ENCODE measurements at regions not wholly inside any gene's neighbourhood (a gene's known extent, or its start where the extent isn't known, plus 50 kb on each side); places are given as distances from the start of the nearest gene placed in this dataset.

DNA sequence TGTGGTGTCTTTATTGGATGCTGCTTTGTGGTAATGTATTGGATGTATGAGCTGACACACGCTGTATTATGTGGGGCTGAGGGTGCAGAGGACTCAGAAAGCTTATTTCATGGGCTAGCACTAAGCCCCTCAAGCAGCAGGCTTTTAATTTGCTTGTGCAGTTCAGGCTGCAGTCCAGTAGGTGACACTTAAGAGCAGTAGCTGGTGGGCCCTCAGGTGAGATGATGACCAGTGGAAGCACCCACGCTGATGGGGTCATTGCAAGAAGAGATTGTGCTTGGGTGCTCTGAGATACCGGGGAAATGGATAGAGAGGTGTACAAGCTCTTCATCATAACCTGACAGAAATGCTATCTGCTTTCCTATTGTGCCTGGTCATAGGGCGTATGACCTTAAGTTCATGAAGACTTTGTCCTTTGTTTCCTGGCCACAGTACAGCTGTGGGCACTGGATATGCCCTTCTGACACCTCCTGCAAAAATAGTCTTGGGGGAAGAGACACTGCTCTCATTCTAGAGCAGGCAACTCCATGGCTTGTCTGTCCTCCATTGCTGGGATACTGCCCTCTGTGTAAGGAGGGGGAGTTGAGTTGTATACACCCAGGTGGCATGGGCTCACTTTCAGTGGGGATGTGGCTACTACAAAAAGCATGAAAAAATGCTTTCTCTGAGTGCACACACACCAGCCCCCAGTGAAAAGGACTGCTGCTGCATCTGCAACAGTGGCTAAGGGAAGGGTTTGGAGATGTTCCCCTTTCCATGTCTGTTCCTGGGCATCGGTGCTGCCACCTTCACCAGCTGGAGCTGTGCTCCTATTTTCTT, 205.7 kb upstream of the ZSWIM2 start:
- no peak for ATAC-seq
- H3K36me3 ChIP-seq, result no peaks in the 10 kb centered on the region
- no peak overlapping the region for H3K4me3 ChIP-seq
- no peaks in the 10 kb centered on the region for H3K4me1 ChIP-seq
- TF ChIP-seq POLR2A (IDR thresholded peaks at IDR 0.05) (no peak), EP300 (IDR thresholded peaks at IDR 0.05) (no peak), POLR2AphosphoS5 (IDR thresholded peaks at IDR 0.05) (no peak)
- TF ChIP-seq, protein P1, sequence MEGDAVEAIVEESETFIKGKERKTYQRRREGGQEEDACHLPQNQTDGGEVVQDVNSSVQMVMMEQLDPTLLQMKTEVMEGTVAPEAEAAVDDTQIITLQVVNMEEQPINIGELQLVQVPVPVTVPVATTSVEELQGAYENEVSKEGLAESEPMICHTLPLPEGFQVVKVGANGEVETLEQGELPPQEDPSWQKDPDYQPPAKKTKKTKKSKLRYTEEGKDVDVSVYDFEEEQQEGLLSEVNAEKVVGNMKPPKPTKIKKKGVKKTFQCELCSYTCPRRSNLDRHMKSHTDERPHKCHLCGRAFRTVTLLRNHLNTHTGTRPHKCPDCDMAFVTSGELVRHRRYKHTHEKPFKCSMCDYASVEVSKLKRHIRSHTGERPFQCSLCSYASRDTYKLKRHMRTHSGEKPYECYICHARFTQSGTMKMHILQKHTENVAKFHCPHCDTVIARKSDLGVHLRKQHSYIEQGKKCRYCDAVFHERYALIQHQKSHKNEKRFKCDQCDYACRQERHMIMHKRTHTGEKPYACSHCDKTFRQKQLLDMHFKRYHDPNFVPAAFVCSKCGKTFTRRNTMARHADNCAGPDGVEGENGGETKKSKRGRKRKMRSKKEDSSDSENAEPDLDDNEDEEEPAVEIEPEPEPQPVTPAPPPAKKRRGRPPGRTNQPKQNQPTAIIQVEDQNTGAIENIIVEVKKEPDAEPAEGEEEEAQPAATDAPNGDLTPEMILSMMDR (IDR thresholded peaks at IDR 0.05), result no peak
- H3K9me3 ChIP-seq, result no peaks in the 10 kb centered on the region
- WGBS, 2 donors (ENCODE audit: low coverage in 1 of 2), result 75 to 100% methylated on average over 1 to 4 of the region's 5 CpGs
- H3K27me3 ChIP-seq, result no peaks in the 10 kb centered on the region
- no peak overlapping the region for H3K27ac ChIP-seq

DNA sequence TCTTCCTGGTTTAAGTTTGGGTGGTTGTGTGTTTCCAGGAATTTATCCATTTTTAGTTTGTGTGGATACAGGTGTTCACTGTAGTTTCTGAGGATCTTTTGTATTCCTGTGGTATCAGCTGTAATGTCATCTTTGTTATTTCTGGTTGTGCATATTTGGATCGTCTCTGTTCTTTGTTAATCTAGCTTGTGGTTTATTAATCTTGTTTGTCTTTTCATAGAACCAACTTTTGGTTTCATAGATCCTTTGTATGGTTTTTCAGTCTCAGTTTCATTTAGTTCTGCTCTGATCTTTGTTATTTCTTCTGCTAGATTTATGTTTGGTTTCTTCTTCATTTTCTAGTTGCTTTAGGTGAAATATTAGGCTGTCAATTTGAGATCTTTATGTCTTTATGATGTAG, 202.4 kb upstream of the ZSWIM2 start:
- Histone ChIP-seq H3K36me3 (no peaks in the 10 kb centered on the region), H3K4me3 (no peak overlapping the region), H3K27ac (no peak overlapping the region), H3K9me3 (no peaks in the 10 kb centered on the region), H3K4me1 (no peaks in the 10 kb centered on the region), H3K27me3 (no peaks in the 10 kb centered on the region)
- TF ChIP-seq POLR2AphosphoS5 (IDR thresholded peaks at IDR 0.05) (no peak), POLR2A (IDR thresholded peaks at IDR 0.05) (no peak), EP300 (IDR thresholded peaks at IDR 0.05) (no peak)
- TF ChIP-seq, protein P1 (IDR thresholded peaks at IDR 0.05), result no peak
- WGBS, 2 donors (ENCODE audit: low coverage in 1 of 2), result 33 to 78% methylated on average over 1 of the region's 1 CpG
- no peak for ATAC-seq

DNA sequence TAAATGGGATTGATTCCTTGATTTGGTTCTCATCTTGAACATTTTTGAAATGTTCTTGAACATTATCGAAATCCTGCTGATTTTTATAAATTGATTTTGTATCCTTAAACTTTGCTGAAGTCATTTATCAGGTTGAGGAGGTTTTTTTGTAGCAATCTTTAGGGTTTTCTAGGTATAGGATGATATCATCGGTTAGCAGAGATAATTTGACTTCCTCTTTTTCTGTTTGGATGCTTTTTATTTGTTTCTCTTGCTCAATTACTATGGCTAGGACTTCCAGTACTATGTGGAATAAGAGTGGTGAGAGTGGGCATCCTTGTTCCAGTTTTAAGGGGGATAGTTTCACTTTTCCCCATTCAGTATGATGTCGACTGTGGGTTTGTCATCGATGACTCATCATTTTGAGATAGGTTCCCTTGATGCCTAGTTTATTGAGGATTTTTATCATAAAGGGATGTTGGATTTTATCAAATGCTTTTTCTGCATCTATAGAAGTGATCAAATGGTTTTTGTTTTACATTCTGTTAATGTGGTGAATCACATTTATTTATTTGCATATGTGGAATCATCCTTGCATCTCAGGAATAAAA, 201.5 kb upstream of the ZSWIM2 start:
- Histone ChIP-seq H3K4me1 (no peaks in the 10 kb centered on the region), H3K9me3 (no peaks in the 10 kb centered on the region), H3K27ac (no peak overlapping the region), H3K36me3 (no peaks in the 10 kb centered on the region), H3K4me3 (no peak overlapping the region), H3K27me3 (no peaks in the 10 kb centered on the region)
- no peak for ATAC-seq
- TF ChIP-seq EP300 (IDR thresholded peaks at IDR 0.05), result no peak
- TF ChIP-seq, protein P1 (IDR thresholded peaks at IDR 0.05), result no peak
- no peak for TF ChIP-seq POLR2A (IDR thresholded peaks at IDR 0.05)
- TF ChIP-seq POLR2AphosphoS5 (IDR thresholded peaks at IDR 0.05), result no peak
- 90 to 97% methylated on average over 4 of the region's 4 CpGs for WGBS, 2 donors (ENCODE audit: low coverage in 1 of 2)

DNA sequence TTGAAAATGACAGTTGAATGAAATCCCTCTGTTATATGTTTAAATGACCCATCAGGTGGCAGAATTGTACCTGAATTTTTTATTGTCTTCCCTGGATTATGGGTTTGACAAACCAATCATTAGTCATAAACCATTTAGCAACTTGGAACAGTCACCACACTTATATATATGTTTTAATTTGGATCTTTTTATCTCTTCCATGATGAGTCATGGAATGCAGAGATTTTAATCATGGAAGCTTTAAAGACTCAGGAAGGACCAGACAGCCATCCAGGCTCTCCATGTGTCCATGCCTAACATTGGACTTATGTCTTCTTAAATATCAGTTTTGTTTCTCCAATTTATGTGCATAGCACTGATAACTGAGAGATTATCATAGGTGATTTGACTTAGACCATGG, 188.3 kb upstream of the ZSWIM2 start:
- Histone ChIP-seq H3K27me3 (no peaks in the 10 kb centered on the region), H3K36me3 (no peaks in the 10 kb centered on the region), H3K4me3 (no peak overlapping the region), H3K9me3 (no peaks in the 10 kb centered on the region), H3K4me1 (no peaks in the 10 kb centered on the region), H3K27ac (no peak overlapping the region)
- ATAC-seq, result no peak
- TF ChIP-seq POLR2A (IDR thresholded peaks at IDR 0.05), result no peak
- TF ChIP-seq POLR2AphosphoS5 (IDR thresholded peaks at IDR 0.05), result no peak
- no peak for TF ChIP-seq EP300 (IDR thresholded peaks at IDR 0.05)
- TF ChIP-seq, protein P1 (IDR thresholded peaks at IDR 0.05), result no peak

DNA sequence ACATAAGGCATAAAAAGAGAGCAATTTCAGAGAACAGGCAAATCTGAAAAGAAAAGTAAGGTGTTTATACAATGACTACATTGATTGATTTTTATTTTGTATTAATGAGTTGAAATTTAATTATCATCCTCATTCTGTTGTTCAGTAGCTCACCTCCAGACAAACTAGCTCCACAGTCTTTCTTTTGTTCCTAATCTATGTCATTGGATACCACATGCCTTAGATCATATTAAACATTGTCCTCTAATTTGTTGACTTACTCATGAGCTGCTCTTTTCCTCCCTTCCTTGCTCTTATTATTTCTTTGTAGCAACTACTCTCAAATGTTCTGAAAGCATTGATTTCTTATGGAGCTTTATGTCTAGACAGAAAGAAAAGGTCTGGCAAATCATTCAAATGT, 185.5 kb upstream of the ZSWIM2 start:
- ATAC-seq, result no peak
- Histone ChIP-seq H3K4me3 (no peak overlapping the region), H3K4me1 (no peaks in the 10 kb centered on the region), H3K9me3 (no peaks in the 10 kb centered on the region), H3K27ac (no peak overlapping the region), H3K36me3 (no peaks in the 10 kb centered on the region), H3K27me3 (no peaks in the 10 kb centered on the region)
- TF ChIP-seq EP300 (IDR thresholded peaks at IDR 0.05) (no peak), POLR2A (IDR thresholded peaks at IDR 0.05) (no peak), POLR2AphosphoS5 (IDR thresholded peaks at IDR 0.05) (no peak)
- TF ChIP-seq, protein P1 (IDR thresholded peaks at IDR 0.05), result no peak

Data from gastroesophageal sphincter (tissue), 4 donors.